IMR-90 (cell line): ENCODE measurements at regions not wholly inside any gene's neighbourhood (a gene's known extent, or its start where the extent isn't known, plus 50 kb on each side); places are given as distances from the start of the nearest gene placed in this dataset.

Experiments
- ATAC-seq: fragments of 200-7000 bp; cut with Tn5 transposase; 2 replicates; pipeline ENCODE4 v1.9.1; 2020; ENCODE audit warnings: low read depth, mild to moderate bottlenecking, moderate library complexity
- BruUV-seq: library from RNA; stranded (reverse); fragments of 400-500 nt; replicated peaks from 2 replicates; lab custom pipeline; 2021; lab: Mats Ljungman, UMichigan
- CTCF ChIA-PET: fragments of 300-600 bp; formaldehyde crosslinking; extraction: SDS; loops from one replicate; lab custom pipeline; 2021; ENCODE audit warnings: antibody characterized with exemption; lab: Yijun Ruan, JAX
- POLR2A ChIA-PET: fragments of 300-600 bp; sonication (Branson Sonifier 250); formaldehyde crosslinking; loops from one replicate; lab custom pipeline; 2022; ENCODE audit warnings: antibody characterized with exemption; ENCODE audit not compliant: unreplicated experiment; lab: Charles Lee
- DNase-seq: peaks from one replicate; pipeline ENCODE4 v3.0.0; 2013
- H2AFZ ChIP-seq: replicated peaks from 2 replicates; pipeline ENCODE3; 2013; ENCODE audit warnings: low read length, mild to moderate bottlenecking; ENCODE audit not compliant: poor library complexity
- H2AK5ac ChIP-seq: 2 replicates; pipeline ENCODE4 v1.6.1; 2013; ENCODE audit warnings: low read depth, low read length, inconsistent platforms
- H2AK9ac ChIP-seq: replicated peaks from 2 replicates; pipeline ENCODE3; 2013; ENCODE audit warnings: mild to moderate bottlenecking, low read depth, low read length, moderate library complexity; ENCODE audit not compliant: poor library complexity
- H2BK120ac ChIP-seq: 2 replicates; pipeline ENCODE4 v1.6.1; 2013; ENCODE audit warnings: low read depth, low read length, inconsistent platforms
- H2BK15ac ChIP-seq: 3 replicates; pipeline ENCODE4 v1.6.1; 2013; ENCODE audit warnings: low read depth, low read length, inconsistent platforms
- H2BK20ac ChIP-seq: 2 replicates; pipeline ENCODE4 v1.6.1; 2013; ENCODE audit warnings: low read depth, mild to moderate bottlenecking, inconsistent platforms, low read length, moderate library complexity
- H2BK5ac ChIP-seq: 2 replicates; pipeline ENCODE4 v1.6.1; 2013; ENCODE audit warnings: mild to moderate bottlenecking, low read depth, low read length, inconsistent platforms; ENCODE audit not compliant: poor library complexity, severe bottlenecking
- H3K14ac ChIP-seq: replicated peaks from 2 replicates; pipeline ENCODE4 v1.6.1; 2013; ENCODE audit warnings: low read depth, low read length, inconsistent platforms
- H3K18ac ChIP-seq: 2 replicates; pipeline ENCODE4 v1.6.1; 2013; ENCODE audit warnings: low read depth, low read length, control low read depth
- H3K23ac ChIP-seq: 2 replicates; pipeline ENCODE4 v1.6.1; 2013; ENCODE audit warnings: low read depth, low read length, inconsistent platforms
- H3K27ac ChIP-seq: 2 replicates; pipeline ENCODE4 v1.5.1; 2013; ENCODE audit warnings: mild to moderate bottlenecking, control low read depth, low read length; ENCODE audit not compliant: insufficient read depth
- H3K27me3 ChIP-seq: 2 replicates; pipeline ENCODE4 v1.6.1; 2013; ENCODE audit warnings: low read length; ENCODE audit not compliant: control insufficient read depth, insufficient read depth
- H3K36me3 ChIP-seq: 2 replicates; pipeline ENCODE4 v1.6.1; 2013; ENCODE audit warnings: low read length, mixed read lengths; ENCODE audit not compliant: control insufficient read depth, insufficient read depth
- H3K4ac ChIP-seq: 2 replicates; pipeline ENCODE4 v1.6.1; 2013; ENCODE audit warnings: low read depth, low read length, inconsistent platforms
- H3K4me1 ChIP-seq: 2 replicates; pipeline ENCODE4 v1.6.1; 2013; ENCODE audit warnings: low read length, mixed read lengths; ENCODE audit not compliant: control insufficient read depth, insufficient read depth
- H3K4me2 ChIP-seq: 2 replicates; pipeline ENCODE4 v1.6.1; 2013; ENCODE audit warnings: low read depth, mild to moderate bottlenecking, control low read depth, low read length, moderate library complexity
- H3K4me3 ChIP-seq: 2 replicates; pipeline ENCODE4 v1.5.1; 2013; ENCODE audit warnings: low read depth, mild to moderate bottlenecking, control low read depth, low read length, moderate library complexity; ENCODE audit not compliant: insufficient read depth
- H3K56ac ChIP-seq: 2 replicates; pipeline ENCODE4 v1.6.1; 2013; ENCODE audit warnings: low read length, inconsistent platforms; ENCODE audit not compliant: insufficient read depth; ENCODE audit errors: extremely low read depth
- H3K79me1 ChIP-seq, 2 experiments: 2 replicates each; pipeline ENCODE4 v1.6.1; 2013; ENCODE audit warnings: low read length in 2 of 2, inconsistent platforms in 1 of 2, low read depth in 1 of 2
- H3K9ac ChIP-seq: 2 replicates; pipeline ENCODE4 v1.6.1; 2013; ENCODE audit warnings: low read depth, low read length, control low read depth
- H3K9me1 ChIP-seq: 2 replicates; pipeline ENCODE4 v1.6.1; 2013; ENCODE audit warnings: low read length, inconsistent platforms; ENCODE audit not compliant: insufficient read depth
- H3K9me3 ChIP-seq: 2 replicates; pipeline ENCODE4 v1.6.1; 2013; ENCODE audit warnings: low read length; ENCODE audit not compliant: control insufficient read depth, insufficient read depth
- H4K20me1 ChIP-seq: 2 replicates; pipeline ENCODE4 v1.6.1; 2013; ENCODE audit warnings: low read length, inconsistent platforms; ENCODE audit not compliant: insufficient read depth
- H4K5ac ChIP-seq: 2 replicates; pipeline ENCODE4 v1.6.1; 2013; ENCODE audit warnings: mild to moderate bottlenecking, low read depth, low read length, control low read depth
- H4K8ac ChIP-seq, 2 experiments: 2 replicates each; pipeline ENCODE4 v1.6.1; 2013; ENCODE audit warnings: low read depth in 2 of 2, low read length in 2 of 2, control low read depth in 1 of 2, inconsistent platforms in 1 of 2
- H4K91ac ChIP-seq: 2 replicates; pipeline ENCODE4 v1.6.1; 2013; ENCODE audit warnings: low read depth, low read length, inconsistent platforms; ENCODE audit not compliant: insufficient read depth
- BHLHE40 ChIP-seq: fragments of 150-350 bp; IDR thresholded peaks from 2 replicates; pipeline ENCODE4 v1.6.1; 2016; ENCODE audit warnings: mild to moderate bottlenecking, low read depth, low read length
- FOS ChIP-seq: fragments of 150-350 bp; IDR thresholded peaks from 2 replicates; pipeline ENCODE4 v1.6.1; 2016; ENCODE audit warnings: low read depth, low read length
- MAFK ChIP-seq: IDR thresholded peaks from 2 replicates; pipeline ENCODE4 v1.6.1; 2012; ENCODE audit warnings: low read depth, low read length, improper control_type of control experiment
- MAZ ChIP-seq: IDR thresholded peaks from 2 replicates; pipeline ENCODE4 v1.6.1; 2012; ENCODE audit warnings: low read depth, mild to moderate bottlenecking, low read length, improper control_type of control experiment, moderate library complexity, borderline replicate concordance
- NFE2L2 ChIP-seq: fragments of 150-350 bp; IDR thresholded peaks from 2 replicates; pipeline ENCODE4 v1.6.1; 2016; ENCODE audit warnings: low read depth, mild to moderate bottlenecking, low read length
- RAD21 ChIP-seq: IDR thresholded peaks from 2 replicates; pipeline ENCODE4 v1.6.1; 2012; ENCODE audit warnings: low read length, improper control_type of control experiment
- RCOR1 ChIP-seq: IDR thresholded peaks from 2 replicates; pipeline ENCODE4 v1.6.1; 2012; ENCODE audit warnings: mild to moderate bottlenecking, low read length, improper control_type of control experiment; ENCODE audit not compliant: insufficient replicate concordance
- RFX5 ChIP-seq: IDR thresholded peaks from 2 replicates; pipeline ENCODE4 v1.8.0; 2012; ENCODE audit warnings: low read depth, mild to moderate bottlenecking, low read length, moderate library complexity
- USF2 ChIP-seq: fragments of 150-350 bp; IDR thresholded peaks from 2 replicates; pipeline ENCODE4 v1.6.1; 2017; ENCODE audit warnings: mild to moderate bottlenecking, antibody characterized with exemption, low read length, low read depth
- dilution Hi-C: fragments of 300-500 bp; cut with HindIII; formaldehyde crosslinking; loops from one replicate; pipeline ENCODE4 v1.14.3; 2018; ENCODE audit warnings: low sequenced_read_pairs; ENCODE audit not compliant: unreplicated experiment
- in situ Hi-C: fragments of 300-500 bp; cut with MboI; formaldehyde crosslinking; loops from 3 replicates; pipeline ENCODE4 v1.14.3; 2019; ENCODE audit warnings: low sequenced_read_pairs, inconsistent platforms, mixed read lengths
- intact Hi-C: fragments of 100-400 bp; cut with micrococcal nuclease; formaldehyde crosslinking; loops from 2 replicates; pipeline ENCODE4 v1.10.0; 2022

DNA sequence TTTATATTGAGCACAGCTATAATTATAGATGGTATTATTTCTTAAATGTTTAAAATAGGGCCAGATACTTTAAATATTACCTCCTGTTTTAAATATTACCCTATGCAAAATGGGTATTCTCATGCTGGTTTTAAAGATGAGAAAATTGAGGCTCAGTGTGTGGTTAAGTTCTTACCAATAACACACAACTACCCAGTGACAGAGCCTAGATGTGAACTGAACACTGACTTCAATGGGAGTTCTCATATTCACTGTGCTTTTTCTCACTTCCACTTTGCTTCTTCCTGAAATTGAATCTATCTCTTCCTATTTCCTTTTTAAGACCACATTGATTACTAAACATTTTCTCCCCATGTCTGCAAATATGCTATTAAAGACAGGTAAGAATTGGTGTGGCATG, 135.8 kb upstream of the TUSC1 start:
- Histone ChIP-seq H3K14ac (no peak overlapping the region), H4K5ac (no peak overlapping the region), H3K27me3 (no peaks in the 10 kb centered on the region), H3K18ac (no peak overlapping the region), H3K4me1 (no peaks in the 10 kb centered on the region), H3K23ac (no peak overlapping the region), H2BK20ac (no peak overlapping the region), H3K4me2 (no peak overlapping the region), H3K9me3 (peaks cover 3% of the 10 kb centered on the region; the same call in 1 of the 2 replicates), H2BK5ac (no peak overlapping the region), H2BK120ac (no peak overlapping the region), H4K20me1 (no peaks in the 10 kb centered on the region), H3K56ac (no peak overlapping the region), H3K79me1 (no peaks in the 10 kb centered on the region), H4K91ac (no peak overlapping the region), H3K36me3 (no peaks in the 10 kb centered on the region), H2BK15ac (no peak overlapping the region), H2AK9ac (no peak overlapping the region), H3K4me3 (no peak overlapping the region), H3K27ac (no peak overlapping the region), H3K9me1 (no peaks in the 10 kb centered on the region), H3K4ac (no peak overlapping the region), H4K8ac (no peak overlapping the region), H2AK5ac (no peak overlapping the region), H2AFZ (no peak overlapping the region), H3K9ac (no peak overlapping the region)
- dilution Hi-C loops (no loop called here), in situ Hi-C loops (no loop called here), intact Hi-C loops (no loop called here)
- POLR2A ChIA-PET: no interaction called here
- CTCF ChIA-PET: no interaction called here
- no TSS peak for BruUV-seq
- ATAC-seq (no peak), DNase-seq (no peak)
- TF ChIP-seq RAD21 (no peak), FOS (no peak), RCOR1 (no peak), RFX5 (no peak), MAZ (no peak), MAFK (no peak), USF2 (no peak), NFE2L2 (no peak), BHLHE40 (no peak)
